BJ (cell line): ENCODE measurements at regions not wholly inside any gene's neighbourhood (a gene's known extent, or its start where the extent isn't known, plus 50 kb on each side); places are given as distances from the start of the nearest gene placed in this dataset.
A peak's percentile ranks its signal among the peaks of the same experiment; 100 is the strongest.

Source experiments
- CTCF ChIA-PET: fragments of 350-600 bp; formaldehyde crosslinking; extraction: SDS; loops from one replicate; lab custom pipeline; 2021; ENCODE audit warnings: antibody characterized with exemption, inconsistent platforms; lab: Yijun Ruan, JAX
- POLR2A ChIA-PET: fragments of 300-600 bp; sonication (Branson Sonifier 250); formaldehyde crosslinking; extraction: SDS; loops from one replicate; lab custom pipeline; 2021; ENCODE audit warnings: antibody characterized with exemption; lab: Charles Lee
- DNase-seq: peaks from one replicate; pipeline ENCODE4 v3.0.0-alpha.2; 2011; ENCODE audit warnings: low read depth
- H3K27me3 ChIP-seq: 2 replicates; pipeline ENCODE4 v1.6.0; 2011; ENCODE audit warnings: low read length; ENCODE audit not compliant: control insufficient read depth, insufficient read depth
- H3K36me3 ChIP-seq: 2 replicates; pipeline ENCODE4 v1.5.1; 2011; ENCODE audit warnings: low read length; ENCODE audit not compliant: control insufficient read depth, insufficient read depth
- H3K4me3 ChIP-seq: 2 replicates; pipeline ENCODE4 v1.5.1; 2011; ENCODE audit warnings: low read depth, mild to moderate bottlenecking, control low read depth, low read length
- TF ChIP-seq, protein P1 (sequence below): IDR thresholded peaks from 2 replicates; pipeline ENCODE4 v1.5.1; 2011; ENCODE audit warnings: low read depth, mild to moderate bottlenecking, control low read depth, inconsistent platforms, low read length, moderate library complexity; ENCODE audit not compliant: insufficient read depth

DNA sequence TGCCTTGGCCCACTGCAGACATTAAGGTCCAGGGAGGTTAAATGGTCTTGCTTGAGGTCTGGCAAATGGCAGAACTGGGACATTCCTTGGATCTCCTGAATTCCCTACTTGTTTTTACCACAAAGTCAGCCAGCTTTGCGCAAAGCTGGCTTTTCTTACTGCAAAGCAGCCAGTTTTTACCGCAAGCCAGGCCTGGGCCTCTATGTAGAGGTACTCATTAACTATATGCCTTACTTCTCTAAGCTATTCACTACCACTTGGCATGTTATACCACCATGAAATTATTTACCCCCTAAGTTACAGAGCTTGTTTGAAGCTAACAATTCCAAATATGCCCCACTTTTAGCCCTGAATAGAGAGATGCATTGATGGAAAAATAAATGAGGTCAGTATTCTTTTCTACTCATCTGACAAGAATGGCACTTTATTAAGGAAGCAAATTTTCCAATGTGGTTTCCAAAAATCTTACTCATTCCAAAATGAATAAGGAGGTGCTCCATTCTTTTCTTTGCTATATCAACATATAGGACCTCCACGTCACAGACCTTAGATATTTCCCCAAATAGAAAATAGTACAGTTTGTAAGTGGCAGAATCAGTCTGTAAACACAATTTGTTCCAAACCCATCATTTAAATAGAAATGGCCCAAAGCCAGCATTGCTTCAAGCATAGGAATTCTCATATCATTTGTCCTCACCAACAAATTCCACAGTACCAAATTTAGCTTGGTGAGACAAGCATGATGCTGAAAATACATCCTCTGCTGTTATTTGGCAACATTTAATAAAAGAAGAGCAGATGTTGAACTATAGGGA is 143.9 kb upstream of the TSC22D1 start:
- Histone ChIP-seq H3K4me3 (no peak overlapping the region), H3K27me3 (no peaks in the 10 kb centered on the region), H3K36me3 (no peaks in the 10 kb centered on the region)
- DNase-seq: peak; percentile 69
- ChIA-PET CTCF (interaction anchor here (0.6 to 1.4 kb wide), 5 partner anchors 9 to 249 kb away, joined by 3 to 4 read pairs (median 3); no protein-coding TSS in a partner anchor), POLR2A (interaction anchor here (0.6 kb wide), 2 partner anchors 34 to 150 kb away, joined by 3 to 5 read pairs; no protein-coding TSS in a partner anchor)
- TF ChIP-seq, protein P1, sequence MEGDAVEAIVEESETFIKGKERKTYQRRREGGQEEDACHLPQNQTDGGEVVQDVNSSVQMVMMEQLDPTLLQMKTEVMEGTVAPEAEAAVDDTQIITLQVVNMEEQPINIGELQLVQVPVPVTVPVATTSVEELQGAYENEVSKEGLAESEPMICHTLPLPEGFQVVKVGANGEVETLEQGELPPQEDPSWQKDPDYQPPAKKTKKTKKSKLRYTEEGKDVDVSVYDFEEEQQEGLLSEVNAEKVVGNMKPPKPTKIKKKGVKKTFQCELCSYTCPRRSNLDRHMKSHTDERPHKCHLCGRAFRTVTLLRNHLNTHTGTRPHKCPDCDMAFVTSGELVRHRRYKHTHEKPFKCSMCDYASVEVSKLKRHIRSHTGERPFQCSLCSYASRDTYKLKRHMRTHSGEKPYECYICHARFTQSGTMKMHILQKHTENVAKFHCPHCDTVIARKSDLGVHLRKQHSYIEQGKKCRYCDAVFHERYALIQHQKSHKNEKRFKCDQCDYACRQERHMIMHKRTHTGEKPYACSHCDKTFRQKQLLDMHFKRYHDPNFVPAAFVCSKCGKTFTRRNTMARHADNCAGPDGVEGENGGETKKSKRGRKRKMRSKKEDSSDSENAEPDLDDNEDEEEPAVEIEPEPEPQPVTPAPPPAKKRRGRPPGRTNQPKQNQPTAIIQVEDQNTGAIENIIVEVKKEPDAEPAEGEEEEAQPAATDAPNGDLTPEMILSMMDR: no peak

DNA sequence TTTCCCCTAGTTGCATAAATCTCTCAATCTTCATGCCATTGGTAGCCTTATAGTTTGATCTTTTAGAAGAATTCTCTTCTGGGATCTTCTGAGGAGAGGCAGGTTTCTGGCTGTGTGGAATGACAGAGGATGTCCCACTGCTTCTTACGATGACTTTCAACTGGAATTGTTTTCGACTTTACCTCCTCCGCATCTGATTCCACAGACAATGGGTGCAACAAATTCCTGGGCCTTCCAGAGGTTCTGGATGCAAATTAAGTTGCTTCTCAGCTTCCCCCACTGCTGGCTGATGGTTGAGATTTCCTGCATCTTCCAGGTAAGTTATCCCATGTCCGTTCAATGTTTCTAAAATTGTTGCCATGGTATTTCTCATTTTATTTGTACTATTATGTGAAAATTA is 142.3 kb upstream of the TSC22D1 start:
- Histone ChIP-seq H3K36me3 (no peaks in the 10 kb centered on the region), H3K4me3 (no peak overlapping the region), H3K27me3 (no peaks in the 10 kb centered on the region)
- ChIA-PET POLR2A (no interaction called here), CTCF (no interaction called here)
- TF ChIP-seq, protein P1: no peak
- DNase-seq: no peak

DNA sequence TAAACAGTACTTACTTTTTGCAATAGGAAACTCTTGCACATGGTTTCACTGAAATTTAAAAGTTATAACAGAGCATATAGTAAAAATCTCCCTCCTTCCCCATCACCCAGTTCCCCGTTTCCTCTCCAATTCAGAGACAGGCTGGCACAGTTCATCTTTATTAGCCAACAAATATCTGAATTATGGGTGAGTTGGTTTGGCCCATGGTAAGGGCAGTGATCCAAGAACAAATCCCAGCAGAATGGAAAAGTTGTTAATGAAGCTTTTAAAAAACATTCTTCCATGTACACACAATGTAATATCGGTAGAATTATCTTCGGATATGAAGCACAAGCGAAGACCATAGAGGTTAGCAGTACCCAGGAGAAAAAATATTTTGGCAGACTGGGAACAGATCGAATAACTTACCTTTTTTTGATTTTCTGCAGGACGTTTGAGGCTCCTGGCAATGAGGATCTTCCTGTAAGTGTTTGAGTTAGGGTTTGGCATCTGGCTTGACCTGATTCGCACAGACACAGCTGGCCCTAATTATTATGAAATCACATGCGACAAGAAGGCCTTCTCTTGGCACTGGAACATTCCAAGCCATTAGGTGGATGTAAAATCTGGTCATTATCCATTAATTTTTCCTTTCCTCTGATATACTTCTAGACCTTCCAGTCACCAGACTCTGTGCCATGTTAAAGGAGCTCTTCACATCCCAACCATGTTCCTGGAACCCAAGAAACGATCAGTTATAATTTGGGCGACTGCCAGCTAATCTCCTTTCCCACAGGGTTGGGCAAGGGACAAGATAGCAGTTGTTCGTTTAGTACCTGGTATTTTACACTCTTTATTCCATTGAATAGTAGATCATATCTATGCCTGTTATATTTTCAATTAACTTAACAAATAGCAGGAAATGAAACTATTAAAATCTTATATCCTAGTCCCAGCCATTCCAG is 139.4 kb upstream of the TSC22D1 start:
- no peak for DNase-seq
- no peaks in the 10 kb centered on the region for H3K27me3 ChIP-seq
- no peak overlapping the region for H3K4me3 ChIP-seq
- ChIA-PET CTCF (interaction anchor here (1.5 kb wide), 1 partner anchor 203 kb away, joined by 3 read pairs; no protein-coding TSS in a partner anchor), POLR2A (interaction anchor here (0.5 kb wide), 1 partner anchor 435 kb away, joined by 4 read pairs; no protein-coding TSS in a partner anchor)
- TF ChIP-seq, protein P1: no peak
- no peaks in the 10 kb centered on the region for H3K36me3 ChIP-seq

DNA sequence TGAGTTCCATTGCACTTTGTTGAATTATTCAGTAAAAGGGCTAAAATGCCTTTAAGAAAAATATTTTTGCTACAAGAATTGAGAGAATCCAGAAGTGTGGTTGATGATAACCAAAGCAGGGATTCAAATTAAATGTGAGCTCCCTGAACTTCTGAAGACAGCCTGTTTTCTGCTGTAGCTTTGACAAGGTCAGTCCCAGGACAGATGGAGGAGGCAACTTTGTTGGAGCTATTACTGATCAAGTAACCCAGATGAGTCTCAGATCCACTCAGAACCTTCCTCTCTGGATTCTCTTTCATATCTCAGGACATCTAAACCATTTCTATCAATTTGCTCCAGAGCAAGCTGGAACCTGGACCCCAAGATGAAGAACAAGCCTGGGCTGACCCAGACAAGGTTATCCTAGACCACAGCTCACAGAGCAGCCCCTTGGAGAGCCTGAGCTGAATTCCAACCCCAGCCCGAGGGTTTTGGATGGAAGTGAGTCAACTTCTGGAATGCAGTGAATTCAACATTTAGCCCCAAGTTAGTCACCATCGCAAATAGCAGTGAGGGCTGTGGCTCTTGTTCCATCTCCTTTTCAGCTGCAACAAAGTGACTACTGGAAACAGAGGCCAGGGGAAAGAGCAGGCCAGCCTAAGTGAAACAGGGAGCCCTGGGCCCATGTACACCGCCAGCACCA is 137.8 kb upstream of the TSC22D1 start:
- no peaks in the 10 kb centered on the region for H3K27me3 ChIP-seq
- TF ChIP-seq, protein P1: no peak
- no peaks in the 10 kb centered on the region for H3K36me3 ChIP-seq
- CTCF ChIA-PET: interaction anchor here (0.6 to 1.5 kb wide), 4 partner anchors 74 to 729 kb away, joined by 3 read pairs; no protein-coding TSS in a partner anchor
- DNase-seq: peak; percentile 79
- H3K4me3 ChIP-seq: no peak overlapping the region
- POLR2A ChIA-PET: interaction anchor here (0.5 to 0.9 kb wide), 3 partner anchors 61 to 328 kb away, joined by 3 to 4 read pairs (median 3); no protein-coding TSS in a partner anchor
